NCI-H446 (cell line): ENCODE measurements at regions not wholly inside any gene's neighbourhood (a gene's known extent, or its start where the extent isn't known, plus 50 kb on each side); places are given as distances from the start of the nearest gene placed in this dataset.
"Not testable (repeated sequence)": the region's sequence is repeated elsewhere in the genome, so short reads cannot be mapped to it uniquely, and the experiment has no call there.

Source experiments
- DNase-seq, 2 experiments: peaks; one replicate each; lab custom pipeline; 2025; lab: John Stamatoyannopoulos, UW

GRCh38 chrX:148080593-148080992 is 99.5 kb downstream of the FMR1NB start:
- no peak for DNase-seq

- DNase-seq: no peak
These were observed 103.5 kb downstream of the FMR1NB start for GRCh38 chrX:148084611-148085010.

DNA sequence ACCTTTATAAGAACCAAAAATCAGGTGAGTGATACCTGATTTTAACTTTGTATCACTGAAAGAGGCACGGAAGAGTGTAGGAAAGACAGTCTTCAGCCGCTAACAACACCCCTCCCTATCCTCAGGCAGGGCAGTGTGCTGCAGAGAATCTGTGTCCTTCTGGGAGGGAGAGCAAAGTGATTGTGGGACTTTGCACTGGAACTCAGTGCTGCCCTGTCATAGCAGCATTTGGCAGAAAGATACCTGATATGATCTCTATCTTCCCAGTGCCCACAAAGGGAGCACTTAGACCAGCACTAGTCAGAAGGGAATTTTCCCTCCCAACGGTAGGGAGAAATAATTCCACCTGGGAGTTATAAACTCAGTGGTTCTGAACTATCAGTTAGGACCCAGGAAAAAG is 139.0 kb downstream of the FMR1NB start:
- DNase-seq: no peak

- DNase-seq: no peak
These were observed 140.0 kb downstream of the FMR1NB start for GRCh38 chrX:148120999-148121623.

DNA sequence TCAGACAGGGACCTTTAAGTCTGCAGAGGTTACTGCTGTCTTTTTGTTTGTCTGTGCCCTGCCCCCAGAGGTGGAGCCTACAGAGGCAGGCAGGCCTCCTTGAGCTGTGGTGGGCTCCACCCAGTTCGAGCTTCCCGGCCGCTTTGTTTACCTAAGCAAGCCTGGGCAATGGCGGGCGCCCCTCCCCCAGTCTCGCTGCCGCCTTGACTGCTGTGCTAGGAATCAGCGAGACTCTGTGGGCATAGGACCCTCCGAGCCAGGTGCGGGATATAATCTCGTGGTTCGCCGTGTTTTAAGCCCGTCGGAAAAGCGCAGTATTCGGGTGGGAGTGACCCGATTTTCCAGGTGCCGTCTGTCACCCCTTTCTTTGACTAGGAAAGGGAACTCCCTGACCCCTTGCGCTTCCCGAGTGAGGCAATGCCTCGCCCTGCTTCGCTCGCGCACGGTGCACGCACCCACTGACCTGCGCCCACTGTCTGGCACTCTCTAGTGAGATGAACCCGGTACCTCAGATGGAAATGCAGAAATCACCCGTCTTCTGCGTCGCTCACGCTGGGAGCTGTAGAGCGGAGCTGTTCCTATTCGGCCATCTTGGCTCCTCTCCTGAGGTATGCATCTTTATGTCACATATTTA is 147.9 kb downstream of the FMR1NB start:
- not testable (repeated sequence) for DNase-seq

DNA sequence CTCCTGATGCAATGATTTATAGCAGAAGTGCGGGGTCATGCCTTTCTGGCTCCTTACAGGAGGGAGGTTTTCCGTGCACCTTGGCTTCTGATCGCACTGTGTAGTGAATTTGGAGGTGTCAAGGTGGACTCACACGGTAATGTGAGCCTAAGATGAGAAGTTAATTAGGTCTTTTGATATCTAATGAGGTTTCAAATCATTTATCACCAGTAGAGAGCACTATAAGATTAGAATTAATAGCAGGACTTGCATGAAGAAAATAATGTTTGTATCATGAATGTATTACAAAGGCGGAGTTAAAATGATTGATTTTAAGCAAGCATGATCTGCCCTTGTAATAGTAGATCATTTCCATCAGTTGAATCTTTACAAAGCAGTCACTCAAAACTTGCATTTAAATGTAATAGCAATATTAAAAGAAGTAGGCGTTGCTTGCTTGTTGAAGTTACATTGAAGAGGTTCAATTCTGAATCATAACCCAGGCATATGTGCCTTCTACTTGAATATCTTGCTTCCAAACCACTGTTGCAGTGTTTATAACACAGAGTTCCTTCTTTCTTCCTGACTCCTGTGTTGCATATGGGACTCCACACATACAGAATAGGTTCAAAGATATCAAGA is 152.1 kb downstream of the FMR1NB start:
- DNase-seq: peak in 1 of 2 experiments; percentile 0

- DNase-seq: no peak
These were observed 153.4 kb downstream of the FMR1NB start for GRCh38 chrX:148134578-148134977.

DNA sequence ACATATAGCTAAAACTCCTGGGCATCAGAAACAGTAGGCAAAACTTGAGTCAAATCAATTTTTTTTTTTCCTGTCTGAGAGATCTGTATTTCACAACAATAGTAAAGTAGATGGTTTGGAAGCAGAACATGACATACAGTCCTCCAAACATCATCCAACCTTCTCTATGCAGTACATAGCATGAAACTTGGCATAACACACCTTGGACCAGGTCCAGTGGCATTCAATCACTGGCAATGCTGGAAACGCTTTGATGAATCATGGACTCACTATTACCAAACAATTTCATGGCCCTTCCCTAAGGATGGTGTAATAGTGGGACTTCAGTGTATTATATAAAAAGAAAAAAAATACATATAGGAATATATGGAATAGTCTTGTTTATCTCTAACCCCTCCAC is 154.6 kb downstream of the FMR1NB start:
- DNase-seq: peak in 1 of 2 experiments; percentile 48

DNA sequence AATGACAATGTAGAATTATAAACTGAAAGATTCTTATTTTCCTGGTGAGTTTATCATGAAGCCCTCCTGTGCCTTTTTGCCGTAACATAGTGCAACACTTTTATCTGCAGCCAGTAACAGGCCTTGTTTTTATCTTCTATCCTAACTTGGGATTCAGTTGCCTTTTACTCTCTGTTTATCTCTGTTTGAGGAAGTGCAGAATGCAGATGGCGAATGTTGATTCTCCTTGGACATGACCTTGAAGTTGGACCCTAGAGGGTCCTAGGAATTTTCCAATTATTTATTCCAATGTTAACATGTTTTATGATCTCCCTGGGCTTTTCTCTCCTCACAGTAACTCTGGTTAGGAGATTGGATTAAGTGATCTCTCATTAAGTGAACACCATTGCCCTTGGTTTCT is 165.0 kb downstream of the FMR1NB start:
- no peak for DNase-seq

- no peak for DNase-seq
These were observed 175.8 kb downstream of the FMR1NB start for GRCh38 chrX:148156986-148157385.

- DNase-seq: no peak
These were observed 178.7 kb downstream of the FMR1NB start for GRCh38 chrX:148159796-148160195.

GRCh38 chrX:148161701-148162100 is 180.6 kb downstream of the FMR1NB start:
- peak in 1 of 2 experiments; percentile 1 for DNase-seq

DNA sequence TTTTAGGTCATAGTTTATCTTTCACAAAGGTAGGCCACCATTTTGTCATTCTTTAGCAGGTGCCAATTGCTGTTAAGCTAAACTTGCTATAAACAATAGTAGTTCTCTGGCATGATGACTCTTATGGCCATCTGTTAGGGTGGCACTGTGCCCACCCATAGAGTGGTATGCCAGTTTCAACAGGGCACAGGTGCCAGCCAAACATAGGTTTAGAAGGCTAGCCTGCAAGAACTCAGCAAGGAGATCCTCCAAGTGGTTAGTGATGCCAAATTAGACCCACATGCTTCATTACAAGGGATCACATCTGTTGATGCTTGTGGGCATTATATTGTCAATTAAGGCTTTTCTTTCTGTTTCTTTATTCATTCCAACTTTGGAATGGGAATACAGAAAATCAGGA is 204.5 kb downstream of the FMR1NB start:
- peak in 1 of 2 experiments; percentile 0 for DNase-seq

DNA sequence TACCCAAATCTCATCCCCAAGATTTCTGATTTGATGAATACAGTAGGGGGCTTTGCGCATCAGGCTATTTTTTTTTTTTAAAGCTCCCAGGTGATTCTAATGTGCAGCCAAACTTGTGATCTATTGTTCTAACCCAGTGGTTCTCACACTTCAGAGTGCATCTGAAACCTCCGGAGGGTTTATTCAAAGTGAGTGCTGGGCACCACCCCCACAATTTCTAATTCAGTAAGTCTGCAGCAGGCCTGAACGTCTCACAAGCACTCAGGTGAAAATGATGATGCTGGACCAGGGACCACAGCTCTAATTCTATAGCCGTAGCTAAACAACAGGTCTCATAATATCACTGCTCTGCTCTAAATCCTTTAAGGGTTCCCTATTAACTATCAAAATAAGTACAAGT is 211.4 kb downstream of the FMR1NB start:
- no peak for DNase-seq

- DNase-seq: no peak
These were observed 212.6 kb downstream of the FMR1NB start for GRCh38 chrX:148193759-148194158.

DNA sequence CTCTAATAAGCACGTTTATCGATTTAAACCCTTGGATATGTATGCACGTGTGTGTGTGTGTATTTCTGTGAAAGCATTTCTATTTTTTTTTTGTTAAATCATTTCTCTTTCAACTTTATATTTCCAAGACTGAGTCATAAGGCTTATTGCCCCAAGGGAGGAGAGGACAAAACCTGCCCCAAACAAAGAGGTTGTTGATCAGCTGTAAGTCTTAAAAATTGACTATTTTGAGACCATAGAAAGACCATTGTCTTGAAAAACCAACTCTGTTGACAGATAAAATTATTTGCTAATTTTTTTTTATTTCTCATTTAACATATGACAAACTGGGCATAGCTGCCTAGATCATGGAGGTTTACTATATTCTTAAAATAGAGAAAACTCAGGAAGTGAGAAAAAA is 222.4 kb downstream of the FMR1NB start:
- DNase-seq: no peak

- DNase-seq: no peak
These were observed 223.1 kb downstream of the FMR1NB start for GRCh38 chrX:148204195-148204594.

DNA sequence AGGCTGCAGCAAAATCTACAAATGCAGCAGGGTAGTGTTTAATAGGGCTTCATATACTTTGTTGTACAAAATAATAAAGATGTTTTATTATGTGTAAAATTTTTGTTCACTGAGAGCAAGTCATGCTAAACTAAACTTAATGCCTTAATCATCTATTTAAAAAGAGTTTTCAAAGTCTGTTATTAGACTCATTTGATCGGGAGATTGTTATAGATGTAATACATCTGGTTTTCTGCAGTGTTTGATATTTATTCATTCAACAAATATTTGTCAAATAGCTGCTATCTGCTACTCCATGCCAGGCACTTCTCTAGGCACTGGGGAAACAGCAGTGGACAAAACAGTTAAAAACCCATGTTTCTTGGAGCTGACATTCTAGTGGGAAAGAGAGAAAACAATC is 233.6 kb downstream of the FMR1NB start:
- no peak for DNase-seq

DNA sequence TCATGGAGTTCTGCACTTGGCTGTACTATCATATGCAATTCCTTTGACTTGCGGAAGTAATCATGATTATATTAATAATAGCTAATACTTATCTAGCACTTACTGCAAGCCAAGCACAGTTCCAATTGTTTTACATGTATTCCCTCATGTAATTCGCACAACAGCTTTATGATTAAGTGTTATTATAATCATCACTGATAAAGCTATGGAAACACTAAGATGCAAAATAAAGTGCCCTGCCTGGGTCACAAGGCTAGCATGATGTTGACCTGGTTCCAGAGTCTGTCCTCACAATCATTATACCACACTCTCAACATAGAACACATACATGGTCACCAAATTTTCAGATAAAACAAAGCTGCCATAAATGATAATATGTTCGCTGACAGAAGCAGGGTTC is 234.6 kb downstream of the FMR1NB start:
- DNase-seq: no peak

GRCh38 chrX:148223361-148223760 is 242.2 kb downstream of the FMR1NB start:
- no peak for DNase-seq

GRCh38 chrX:148228521-148228920 is 247.4 kb downstream of the FMR1NB start:
- DNase-seq: no peak

DNA sequence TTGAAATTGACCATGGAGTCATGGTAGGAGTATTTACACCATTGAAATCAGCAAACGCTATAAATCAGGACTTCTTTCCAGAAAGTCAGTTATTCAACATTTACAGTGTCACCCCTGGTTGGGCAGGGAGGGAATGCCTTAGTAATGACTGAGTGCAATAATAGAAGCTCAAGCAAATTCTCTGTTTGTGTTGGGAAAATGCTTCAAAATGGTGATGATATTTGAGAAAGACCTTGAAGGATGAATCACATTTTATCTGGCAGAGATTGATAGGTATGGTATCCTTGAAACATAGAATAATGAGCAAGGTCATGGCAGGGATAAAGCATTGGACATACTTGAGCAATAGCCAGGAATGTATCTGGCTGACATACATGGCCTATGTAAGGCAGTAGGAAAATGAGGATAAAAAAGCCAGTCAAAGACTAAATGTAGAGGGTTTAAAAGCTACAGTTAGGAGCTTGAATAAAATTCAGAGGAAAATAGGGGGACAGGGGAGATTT is 248.7 kb downstream of the FMR1NB start:
- no peak for DNase-seq

DNA sequence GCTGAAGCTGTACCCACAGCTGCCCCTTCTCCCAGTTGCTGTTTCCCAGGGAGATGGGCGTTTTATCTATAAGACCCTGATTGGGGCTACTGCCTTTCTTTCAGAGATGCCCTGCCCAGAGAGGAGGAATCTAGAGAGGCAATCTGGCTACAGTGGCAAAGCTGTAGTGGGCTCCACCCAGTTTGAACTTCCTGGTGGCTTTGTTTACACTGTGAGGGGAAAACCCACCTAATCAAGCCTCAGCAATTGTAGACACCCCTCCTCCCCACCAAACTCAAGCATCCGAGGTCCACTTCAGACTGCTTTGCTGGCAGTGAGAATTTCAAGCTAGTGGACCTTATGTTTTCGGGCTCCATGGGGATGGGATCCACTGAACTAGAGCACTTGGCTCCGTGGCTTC is 240.4 kb upstream of the AFF2 start:
- DNase-seq: no peak
